Ramos (cell line): ENCODE measurements at regions not wholly inside any gene's neighbourhood (a gene's known extent, or its start where the extent isn't known, plus 50 kb on each side); places are given as distances from the start of the nearest gene placed in this dataset.
"Not testable (repeated sequence)": the region's sequence is repeated elsewhere in the genome, so short reads cannot be mapped to it uniquely, and the experiment has no call there.

Experiments
- in situ Hi-C: fragments of 300-500 bp; cut with MboI; formaldehyde crosslinking; loops from one replicate; pipeline ENCODE4 v1.14.3; 2022; ENCODE audit warnings: low sequenced_read_pairs; ENCODE audit not compliant: unreplicated experiment

GRCh38 chr6:137401088-137401487, 93.1 kb downstream of the OLIG3 start:
- in situ Hi-C loops, result no loop called here

GRCh38 chr6:137399881-137400443, 94.2 kb downstream of the OLIG3 start:
- in situ Hi-C loops, result no loop called here

- in situ Hi-C loops, result no loop called here
These were observed 98.9 kb downstream of the OLIG3 start for GRCh38 chr6:137395316-137395715.

GRCh38 chr6:137391061-137391814, 103.0 kb downstream of the OLIG3 start:
- in situ Hi-C loops, result no loop called here

GRCh38 chr6:137390334-137390733, 103.9 kb downstream of the OLIG3 start:
- in situ Hi-C loops, result no loop called here

- in situ Hi-C loops, result no loop called here
These were observed 105.0 kb downstream of the OLIG3 start for GRCh38 chr6:137389150-137389704.

GRCh38 chr6:137387096-137387764, 107.0 kb downstream of the OLIG3 start:
- in situ Hi-C loops, result no loop called here

- in situ Hi-C loops, result not testable (repeated sequence)
These were observed 110.9 kb downstream of the OLIG3 start for GRCh38 chr6:137383287-137383686.

GRCh38 chr6:137378090-137378369, 116.2 kb downstream of the OLIG3 start:
- in situ Hi-C loops, result no loop called here

GRCh38 chr6:137373296-137373695, 120.9 kb downstream of the OLIG3 start:
- in situ Hi-C loops, result no loop called here

- in situ Hi-C loops, result no loop called here
These were observed 121.7 kb downstream of the OLIG3 start for GRCh38 chr6:137372532-137372931.

GRCh38 chr6:137371634-137372016, 122.6 kb downstream of the OLIG3 start:
- in situ Hi-C loops, result no loop called here

- in situ Hi-C loops, result no loop called here
These were observed 123.1 kb downstream of the OLIG3 start for GRCh38 chr6:137370871-137371633.

- in situ Hi-C loops, result no loop called here
These were observed 125.1 kb downstream of the OLIG3 start for GRCh38 chr6:137369136-137369535.

- in situ Hi-C loops, result no loop called here
These were observed 128.3 kb downstream of the OLIG3 start for GRCh38 chr6:137365707-137366437.

- in situ Hi-C loops, result no loop called here
These were observed 130.4 kb downstream of the OLIG3 start for GRCh38 chr6:137363805-137364138.

GRCh38 chr6:137362878-137363804, 131.1 kb downstream of the OLIG3 start:
- in situ Hi-C loops, result no loop called here

GRCh38 chr6:137361701-137362100, 132.5 kb downstream of the OLIG3 start:
- in situ Hi-C loops, result no loop called here

- in situ Hi-C loops, result no loop called here
These were observed 135.9 kb downstream of the OLIG3 start for GRCh38 chr6:137358273-137358672.
